HUDEP-2 (cell line): ENCODE measurements at regions not wholly inside any gene's neighbourhood (a gene's known extent, or its start where the extent isn't known, plus 50 kb on each side); places are given as distances from the start of the nearest gene placed in this dataset.

Experiments
- DNase-seq, 76 experiments: peaks; one replicate each; lab custom pipeline; 2025; ENCODE audit not compliant: unreplicated experiment in 76 of 76; lab: John Stamatoyannopoulos, UW

GRCh38 chr14:61623927-61624326, 71.4 kb upstream of the HIF1A start:
- no peak for DNase-seq

- DNase-seq: no peak
Measured at GRCh38 chr14:61625165-61625564, 70.1 kb upstream of the HIF1A start.

- DNase-seq: no peak
Measured at GRCh38 chr14:61627612-61628011, 67.7 kb upstream of the HIF1A start.

- no peak for DNase-seq
Measured at GRCh38 chr14:61628016-61628725, 67.1 kb upstream of the HIF1A start.

- DNase-seq: no peak
Measured at GRCh38 chr14:61630399-61631044, 64.8 kb upstream of the HIF1A start.

- no peak for DNase-seq
Measured at GRCh38 chr14:61631045-61631687, 64.1 kb upstream of the HIF1A start.

- DNase-seq: no peak
Measured at GRCh38 chr14:61632401-61632800, 62.9 kb upstream of the HIF1A start.

- DNase-seq: no peak
Measured at GRCh38 chr14:61632807-61633206, 62.5 kb upstream of the HIF1A start.

GRCh38 chr14:61636291-61636690, 59.0 kb upstream of the HIF1A start:
- no peak for DNase-seq

GRCh38 chr14:61636779-61637178, 58.5 kb upstream of the HIF1A start:
- no peak for DNase-seq

GRCh38 chr14:61638595-61639387, 56.5 kb upstream of the HIF1A start:
- DNase-seq: no peak

- no peak for DNase-seq
Measured at GRCh38 chr14:61640158-61641136, 54.9 kb upstream of the HIF1A start.

GRCh38 chr14:61641914-61642613, 53.2 kb upstream of the HIF1A start:
- DNase-seq: no peak

- no peak for DNase-seq
Measured at GRCh38 chr14:61642614-61642982, 52.7 kb upstream of the HIF1A start.

- no peak for DNase-seq
Measured at GRCh38 chr14:61643555-61643954, 51.8 kb upstream of the HIF1A start.

GRCh38 chr14:61644175-61644574, 51.1 kb upstream of the HIF1A start:
- DNase-seq: no peak

- no peak for DNase-seq
Measured at GRCh38 chr14:61644834-61645233, 50.5 kb upstream of the HIF1A start.

- DNase-seq: no peak
Measured at GRCh38 chr14:61645247-61645646, 50.1 kb upstream of the HIF1A start.
